NCI-H2196 (cell line): ENCODE measurements at regions not wholly inside any gene's neighbourhood (a gene's known extent, or its start where the extent isn't known, plus 50 kb on each side); places are given as distances from the start of the nearest gene placed in this dataset.

Experiments
- DNase-seq: peaks from one replicate; lab custom pipeline; 2025; ENCODE audit not compliant: unreplicated experiment; lab: John Stamatoyannopoulos, UW

- no peak for DNase-seq
These were observed 1097.2 kb upstream of the CNTNAP5 start for GRCh38 chr2:122927710-122928557.

- no peak for DNase-seq
These were observed 1095.7 kb upstream of the CNTNAP5 start for GRCh38 chr2:122929347-122929746.

GRCh38 chr2:122935506-122935905 lies 1089.6 kb upstream of the CNTNAP5 start:
- no peak for DNase-seq

- no peak for DNase-seq
These were observed 1085.3 kb upstream of the CNTNAP5 start for GRCh38 chr2:122939796-122940195.

GRCh38 chr2:122949523-122949922 lies 1075.6 kb upstream of the CNTNAP5 start:
- DNase-seq, result no peak

- no peak for DNase-seq
These were observed 1069.3 kb upstream of the CNTNAP5 start for GRCh38 chr2:122955776-122956175.

GRCh38 chr2:122960759-122961641 lies 1064.1 kb upstream of the CNTNAP5 start:
- peak; percentile 74 for DNase-seq

GRCh38 chr2:122966461-122966860 lies 1058.6 kb upstream of the CNTNAP5 start:
- no peak for DNase-seq

- no peak for DNase-seq
These were observed 1047.5 kb upstream of the CNTNAP5 start for GRCh38 chr2:122977580-122977979.

- peak; percentile 63 for DNase-seq
These were observed 1044.4 kb upstream of the CNTNAP5 start for GRCh38 chr2:122980671-122981070.

GRCh38 chr2:122982936-122983335 lies 1042.2 kb upstream of the CNTNAP5 start:
- no peak for DNase-seq

- no peak for DNase-seq
These were observed 1036.5 kb upstream of the CNTNAP5 start for GRCh38 chr2:122988395-122989221.

- DNase-seq, result no peak
These were observed 1031.5 kb upstream of the CNTNAP5 start for GRCh38 chr2:122993592-122993991.

- no peak for DNase-seq
These were observed 1025.8 kb upstream of the CNTNAP5 start for GRCh38 chr2:122999258-122999657.

- no peak for DNase-seq
These were observed 1025.3 kb upstream of the CNTNAP5 start for GRCh38 chr2:122999821-123000220.

GRCh38 chr2:123002660-123003248 lies 1022.3 kb upstream of the CNTNAP5 start:
- DNase-seq, result no peak

GRCh38 chr2:123015186-123015585 lies 1009.9 kb upstream of the CNTNAP5 start:
- DNase-seq, result no peak

- no peak for DNase-seq
These were observed 989.5 kb upstream of the CNTNAP5 start for GRCh38 chr2:123035541-123035940.

- no peak for DNase-seq
These were observed 988.8 kb upstream of the CNTNAP5 start for GRCh38 chr2:123036300-123036699.

- DNase-seq, result no peak
These were observed 984.6 kb upstream of the CNTNAP5 start for GRCh38 chr2:123040506-123040905.

GRCh38 chr2:123043458-123043857 lies 981.6 kb upstream of the CNTNAP5 start:
- DNase-seq, result no peak
